ENCODE measurements at regions not wholly inside any gene's neighbourhood (a gene's known extent, or its start where the extent isn't known, plus 50 kb on each side); places are given as distances from the start of the nearest gene placed in this dataset.

DNA sequence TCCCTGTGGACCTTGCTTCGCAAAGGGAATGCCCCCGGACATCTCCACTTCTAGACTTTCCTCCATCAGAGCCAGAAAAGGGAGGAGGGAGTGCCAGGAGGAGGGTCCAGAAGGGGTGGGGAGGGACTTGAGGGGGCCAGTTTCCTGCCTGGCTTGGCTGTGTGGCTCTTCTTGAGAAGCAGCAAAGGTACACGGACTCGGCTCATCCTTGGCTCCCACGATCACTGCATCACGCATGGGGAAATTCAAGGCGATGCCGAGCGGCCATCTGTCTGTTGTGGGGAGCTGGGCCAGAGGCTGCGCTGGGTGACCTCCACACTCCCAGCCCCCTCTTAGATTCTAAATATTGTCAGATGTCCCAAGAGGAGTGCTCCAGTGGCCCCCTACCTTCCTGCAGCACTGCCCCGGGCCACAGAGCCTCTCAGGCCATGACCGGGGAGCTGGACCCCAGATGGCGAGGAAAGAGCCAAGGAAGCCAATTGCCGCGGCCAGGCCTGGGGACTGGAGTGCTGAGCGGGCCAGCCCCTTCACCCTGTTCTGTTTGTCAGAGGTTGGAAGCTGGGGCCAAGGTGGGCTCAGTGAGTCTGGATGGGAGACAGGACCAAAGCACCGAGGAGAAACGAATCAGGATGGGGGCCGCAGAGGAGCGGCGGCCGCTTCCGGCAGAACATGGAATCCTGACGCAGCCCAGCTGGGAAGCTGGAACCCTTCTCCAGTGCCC is 104.5 kb downstream of the RBFOX3 start:
- Histone ChIP-seq H3K27ac (0 out of 6 replicates have a peak overlapping the region, but pooled peaks of 1 of the 2 experiments have one; percentile 17), H3K9me3 (no peaks in the 10 kb centered on the region), H3K4me3 (no peak overlapping the region), H3K4me2 (no peak overlapping the region), H3K4me1 (peaks cover 3% of the 10 kb centered on the region)
- WGBS (ENCODE audit: missing lambda C conversion rate) = 92% methylated on average over 23 of the region's 24 CpGs
- no peak for ATAC-seq
- FAIRE-seq = no peak
- ChIA-PET CTCF (interaction anchor here (1.1 kb wide), 1 partner anchor 114 kb away, joined by 3 read pairs; no protein-coding TSS in a partner anchor), POLR2A (no interaction called here)
- TF ChIP-seq JUN (IDR thresholded peaks at IDR 0.05) (no peak), HOXA7 (CRISPR knock-in tag; IDR thresholded peaks at IDR 0.05) (no peak), CHD4 (IDR thresholded peaks at IDR 0.05; ENCODE audit: borderline replicate concordance) (no peak), EHMT2 (IDR thresholded peaks at IDR 0.05; ENCODE audit: low read depth) (no peak), ESRRA (IDR thresholded peaks at IDR 0.05; ENCODE audit: borderline replicate concordance, low read length) (no peak), KDM1A (IDR thresholded peaks at IDR 0.05; ENCODE audit: low read depth) (no peak), MAZ (IDR thresholded peaks at IDR 0.05; ENCODE audit: borderline replicate concordance, low read depth, low read length) (no peak), CBX2 (IDR thresholded peaks at IDR 0.05; ENCODE audit: borderline replicate concordance, low read depth) (no peak), GATA3 (IDR thresholded peaks at IDR 0.05; ENCODE audit: borderline replicate concordance) (no peak), HOXB5 (CRISPR knock-in tag; IDR thresholded peaks at IDR 0.05) (no peak), ZFP36 (IDR thresholded peaks at IDR 0.05; ENCODE audit: borderline replicate concordance, partially characterized antibody) (no peak), ZC3H11A (IDR thresholded peaks at IDR 0.05) (no peak), NR3C1 (IDR thresholded peaks at IDR 0.05) (no peak), RARB (CRISPR knock-in tag; IDR thresholded peaks at IDR 0.05) (no peak), NPAS2 (CRISPR knock-in tag; IDR thresholded peaks at IDR 0.05; ENCODE audit: borderline replicate concordance) (no peak)
- TF ChIP-seq, protein P1, sequence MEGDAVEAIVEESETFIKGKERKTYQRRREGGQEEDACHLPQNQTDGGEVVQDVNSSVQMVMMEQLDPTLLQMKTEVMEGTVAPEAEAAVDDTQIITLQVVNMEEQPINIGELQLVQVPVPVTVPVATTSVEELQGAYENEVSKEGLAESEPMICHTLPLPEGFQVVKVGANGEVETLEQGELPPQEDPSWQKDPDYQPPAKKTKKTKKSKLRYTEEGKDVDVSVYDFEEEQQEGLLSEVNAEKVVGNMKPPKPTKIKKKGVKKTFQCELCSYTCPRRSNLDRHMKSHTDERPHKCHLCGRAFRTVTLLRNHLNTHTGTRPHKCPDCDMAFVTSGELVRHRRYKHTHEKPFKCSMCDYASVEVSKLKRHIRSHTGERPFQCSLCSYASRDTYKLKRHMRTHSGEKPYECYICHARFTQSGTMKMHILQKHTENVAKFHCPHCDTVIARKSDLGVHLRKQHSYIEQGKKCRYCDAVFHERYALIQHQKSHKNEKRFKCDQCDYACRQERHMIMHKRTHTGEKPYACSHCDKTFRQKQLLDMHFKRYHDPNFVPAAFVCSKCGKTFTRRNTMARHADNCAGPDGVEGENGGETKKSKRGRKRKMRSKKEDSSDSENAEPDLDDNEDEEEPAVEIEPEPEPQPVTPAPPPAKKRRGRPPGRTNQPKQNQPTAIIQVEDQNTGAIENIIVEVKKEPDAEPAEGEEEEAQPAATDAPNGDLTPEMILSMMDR (IDR thresholded peaks at IDR 0.05) = no peak
- TF ChIP-seq, protein P2, sequence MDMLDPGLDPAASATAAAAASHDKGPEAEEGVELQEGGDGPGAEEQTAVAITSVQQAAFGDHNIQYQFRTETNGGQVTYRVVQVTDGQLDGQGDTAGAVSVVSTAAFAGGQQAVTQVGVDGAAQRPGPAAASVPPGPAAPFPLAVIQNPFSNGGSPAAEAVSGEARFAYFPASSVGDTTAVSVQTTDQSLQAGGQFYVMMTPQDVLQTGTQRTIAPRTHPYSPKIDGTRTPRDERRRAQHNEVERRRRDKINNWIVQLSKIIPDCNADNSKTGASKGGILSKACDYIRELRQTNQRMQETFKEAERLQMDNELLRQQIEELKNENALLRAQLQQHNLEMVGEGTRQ (IDR thresholded peaks at IDR 0.05) = no peak
- no peak for DNase-seq (ENCODE audit: low read depth in 1 of 2, low spot score in 1 of 2)

DNA sequence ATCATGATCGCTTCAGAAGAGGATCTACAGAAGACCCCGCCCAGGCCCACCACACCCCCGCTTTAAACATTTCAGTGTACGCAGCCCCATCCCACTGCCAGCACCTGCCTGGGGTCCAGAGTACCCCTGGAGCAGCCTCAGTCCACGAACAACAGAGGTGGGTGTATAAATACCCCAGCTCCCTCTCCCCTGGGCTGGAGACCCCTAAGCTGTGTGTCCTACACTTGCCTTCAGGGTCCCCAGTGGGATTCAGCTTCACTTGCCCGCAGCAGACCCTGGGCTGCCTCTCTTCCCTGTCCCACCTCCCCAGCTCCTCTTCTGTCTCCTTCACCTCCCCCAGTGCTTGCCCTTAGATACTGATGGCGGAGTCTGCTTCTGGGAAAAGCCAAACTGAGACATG is 105.7 kb downstream of the RBFOX3 start:
- DNase-seq (ENCODE audit: low read depth in 1 of 2, low spot score in 1 of 2) = no peak
- FAIRE-seq = no peak
- no peaks in the 10 kb centered on the region for H3K9me3 ChIP-seq
- POLR2A ChIA-PET = no interaction called here
- no peak overlapping the region for H3K27ac ChIP-seq
- H3K4me1 ChIP-seq = peaks cover 10% of the 10 kb centered on the region
- CTCF ChIA-PET = interaction anchor here (0.6 to 1.3 kb wide), 8 partner anchors 20 to 1723 kb away, joined by 3 to 4 read pairs (median 3); no protein-coding TSS in a partner anchor
- H3K4me3 ChIP-seq = no peak overlapping the region
- 80% methylated on average over 7 of the region's 7 CpGs for WGBS (ENCODE audit: missing lambda C conversion rate)
- TF ChIP-seq RFX5 (IDR thresholded peaks at IDR 0.05) (no peak), NFE2L2 (conservative IDR thresholded peaks at IDR 0.05; ENCODE audit: low read length) (no peak), CBX2 (IDR thresholded peaks at IDR 0.05; ENCODE audit: borderline replicate concordance, low read depth) (no peak), FOSL2 (IDR thresholded peaks at IDR 0.05) (no peak), FOSL2 (CRISPR knock-in tag; IDR thresholded peaks at IDR 0.05) (no peak), JUN (IDR thresholded peaks at IDR 0.05) (no peak)
- TF ChIP-seq, protein P3, sequence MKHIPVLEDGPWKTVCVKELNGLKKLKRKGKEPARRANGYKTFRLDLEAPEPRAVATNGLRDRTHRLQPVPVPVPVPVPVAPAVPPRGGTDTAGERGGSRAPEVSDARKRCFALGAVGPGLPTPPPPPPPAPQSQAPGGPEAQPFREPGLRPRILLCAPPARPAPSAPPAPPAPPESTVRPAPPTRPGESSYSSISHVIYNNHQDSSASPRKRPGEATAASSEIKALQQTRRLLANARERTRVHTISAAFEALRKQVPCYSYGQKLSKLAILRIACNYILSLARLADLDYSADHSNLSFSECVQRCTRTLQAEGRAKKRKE (CRISPR knock-in tag; IDR thresholded peaks at IDR 0.05; ENCODE audit: low read depth) = no peak
- TF ChIP-seq, protein P2 (IDR thresholded peaks at IDR 0.05) = no peak
- ATAC-seq = no peak
- no peak overlapping the region for H3K4me2 ChIP-seq

Measured in A549 (cell line).